MM.1S (cell line): ENCODE measurements at regions not wholly inside any gene's neighbourhood (a gene's known extent, or its start where the extent isn't known, plus 50 kb on each side); places are given as distances from the start of the nearest gene placed in this dataset.

Experiments
- DNase-seq: peaks from one replicate; pipeline ENCODE4 v3.0.0-alpha.2; 2015
- H2AFZ ChIP-seq: fragments of 300-600 bp; sonication (generic); 2 replicates; pipeline ENCODE4 v1.6.0; 2016; ENCODE audit warnings: antibody characterized with exemption, low read length
- H3F3A ChIP-seq: fragments of 300-600 bp; sonication (generic); 2 replicates; pipeline ENCODE4 v1.6.1; 2016; ENCODE audit warnings: mild to moderate bottlenecking, antibody characterized with exemption, low read length, moderate library complexity, mixed read lengths; ENCODE audit not compliant: insufficient read depth
- H3K27ac ChIP-seq: fragments of 300-600 bp; sonication (generic); 2 replicates; pipeline ENCODE4 v1.5.1; 2016; ENCODE audit warnings: mild to moderate bottlenecking, low read length
- H3K27me3 ChIP-seq: fragments of 300-600 bp; sonication (generic); replicated peaks from 2 replicates; pipeline ENCODE4 v1.6.0; 2016; ENCODE audit warnings: low read length; ENCODE audit not compliant: insufficient read depth
- H3K36me3 ChIP-seq: fragments of 300-600 bp; sonication (generic); replicated peaks from 2 replicates; pipeline ENCODE4 v1.6.1; 2016; ENCODE audit warnings: mild to moderate bottlenecking, low read length, mixed read lengths; ENCODE audit not compliant: insufficient read depth
- H3K4me1 ChIP-seq: fragments of 300-600 bp; sonication (generic); 2 replicates; pipeline ENCODE4 v1.6.1; 2016; ENCODE audit warnings: low read length, mixed read lengths
- H3K4me2 ChIP-seq: fragments of 300-600 bp; sonication (generic); 2 replicates; pipeline ENCODE4 v1.6.0; 2016; ENCODE audit warnings: low read depth, low read length
- H3K4me3 ChIP-seq: fragments of 300-600 bp; sonication (generic); 2 replicates; pipeline ENCODE4 v1.5.1; 2016; ENCODE audit warnings: low read length, mixed read lengths
- H3K79me2 ChIP-seq: fragments of 300-600 bp; sonication (generic); 2 replicates; pipeline ENCODE4 v1.6.1; 2016; ENCODE audit warnings: mixed run types, low read length, mixed read lengths
- H3K9ac ChIP-seq: fragments of 300-600 bp; sonication (generic); 2 replicates; pipeline ENCODE4 v1.6.1; 2016; ENCODE audit warnings: low read length, mixed read lengths
- H3K9me2 ChIP-seq: fragments of 300-600 bp; sonication (generic); replicated peaks from 2 replicates; pipeline ENCODE4 v1.6.1; 2016; ENCODE audit warnings: mild to moderate bottlenecking, low read length, mixed read lengths; ENCODE audit not compliant: insufficient read depth
- H3K9me3 ChIP-seq: fragments of 300-600 bp; sonication (generic); replicated peaks from 2 replicates; pipeline ENCODE4 v1.6.1; 2016; ENCODE audit warnings: mild to moderate bottlenecking, low read length, mixed read lengths; ENCODE audit not compliant: insufficient read depth
- H4K20me1 ChIP-seq: fragments of 300-600 bp; sonication (generic); 2 replicates; pipeline ENCODE4 v1.6.1; 2016; ENCODE audit warnings: mild to moderate bottlenecking, low read length, moderate library complexity, mixed read lengths; ENCODE audit not compliant: insufficient read depth
- CTCF ChIP-seq: fragments of 300-600 bp; sonication (generic); IDR thresholded peaks from 2 replicates; pipeline ENCODE4 v1.5.1; 2016; ENCODE audit warnings: antibody characterized with exemption, low read length, mixed read lengths
- EZH2 ChIP-seq: fragments of 300-600 bp; sonication (generic); optimal IDR thresholded peaks from 2 replicates; pipeline ENCODE3; 2017; ENCODE audit warnings: low read depth, mild to moderate bottlenecking, antibody characterized with exemption, low read length, mixed read lengths
- EZH2phosphoT487 ChIP-seq: fragments of 300-600 bp; sonication (generic); IDR thresholded peaks from 2 replicates; pipeline ENCODE4 v1.6.1; 2018; ENCODE audit warnings: antibody characterized with exemption, low read length

GRCh38 chr10:78547397-78547796 lies 513.7 kb downstream of the RPS24 start:
- Histone ChIP-seq H3K27ac (no peak overlapping the region), H3K79me2 (no peaks in the 10 kb centered on the region), H3K4me2 (no peak overlapping the region)

GRCh38 chr10:78547905-78548304 lies 514.2 kb downstream of the RPS24 start:
- TF ChIP-seq CTCF, result no peak
- TF ChIP-seq EZH2phosphoT487, result no peak
- TF ChIP-seq EZH2, result no peak
- H3K9me2 ChIP-seq, result no peaks in the 10 kb centered on the region
- no peak overlapping the region for H2AFZ ChIP-seq
- H3K79me2 ChIP-seq, result no peaks in the 10 kb centered on the region
- H4K20me1 ChIP-seq, result no peaks in the 10 kb centered on the region
- H3K36me3 ChIP-seq, result no peaks in the 10 kb centered on the region
- no peak for DNase-seq
- H3F3A ChIP-seq, result no peaks in the 10 kb centered on the region
- no peak overlapping the region for H3K4me2 ChIP-seq
- H3K27me3 ChIP-seq, result no peaks in the 10 kb centered on the region
- no peak overlapping the region for H3K9ac ChIP-seq
- H3K9me3 ChIP-seq, result no peaks in the 10 kb centered on the region
- no peaks in the 10 kb centered on the region for H3K4me1 ChIP-seq
- H3K4me3 ChIP-seq, result no peak overlapping the region
- H3K27ac ChIP-seq, result no peak overlapping the region

More at GRCh38 chr10:78547397-78547796, 513.7 kb downstream of the RPS24 start:
- Histone ChIP-seq H3K27me3 (no peaks in the 10 kb centered on the region), H3K9me3 (no peaks in the 10 kb centered on the region), H3K36me3 (no peaks in the 10 kb centered on the region), H3K4me1 (no peaks in the 10 kb centered on the region), H4K20me1 (no peaks in the 10 kb centered on the region), H3K9me2 (no peaks in the 10 kb centered on the region), H3F3A (no peaks in the 10 kb centered on the region), H2AFZ (no peak overlapping the region), H3K4me3 (no peak overlapping the region), H3K9ac (no peak overlapping the region)
- TF ChIP-seq CTCF (no peak), EZH2 (no peak), EZH2phosphoT487 (no peak)
- no peak for DNase-seq

- no peaks in the 10 kb centered on the region for H3F3A ChIP-seq
- H3K27ac ChIP-seq, result no peak overlapping the region
- no peaks in the 10 kb centered on the region for H3K4me1 ChIP-seq
- DNase-seq, result no peak
- H3K9me3 ChIP-seq, result no peaks in the 10 kb centered on the region
- no peaks in the 10 kb centered on the region for H3K9me2 ChIP-seq
- H2AFZ ChIP-seq, result no peak overlapping the region
- H3K4me3 ChIP-seq, result no peak overlapping the region
- no peak overlapping the region for H3K9ac ChIP-seq
- no peaks in the 10 kb centered on the region for H4K20me1 ChIP-seq
- no peak for TF ChIP-seq CTCF
- H3K4me2 ChIP-seq, result no peak overlapping the region
- H3K27me3 ChIP-seq, result no peaks in the 10 kb centered on the region
- no peaks in the 10 kb centered on the region for H3K36me3 ChIP-seq
- H3K79me2 ChIP-seq, result no peaks in the 10 kb centered on the region
Observed at GRCh38 chr10:78548369-78548768, 514.7 kb downstream of the RPS24 start.
